Choroid plexus epithelial cell (primary cell): ENCODE measurements at regions not wholly inside any gene's neighbourhood (a gene's known extent, or its start where the extent isn't known, plus 50 kb on each side); places are given as distances from the start of the nearest gene placed in this dataset.
A peak's percentile ranks its signal among the peaks of the same experiment; 100 is the strongest.

Source experiments
- DNase-seq: peaks from one replicate; pipeline ENCODE4 v3.0.0-alpha.2; 2010; ENCODE audit warnings: low read depth
- H3K4me3 ChIP-seq: 2 replicates; pipeline ENCODE4 v1.5.1; 2011; ENCODE audit warnings: low read depth, mild to moderate bottlenecking, control low read depth, low read length, moderate library complexity
- TF ChIP-seq, protein P1 (sequence below): conservative IDR thresholded peaks from 2 replicates; pipeline ENCODE4 v1.5.1; 2011; ENCODE audit warnings: low read depth, mild to moderate bottlenecking, control low read depth, inconsistent platforms, low read length, moderate library complexity

- TF ChIP-seq, protein P1, sequence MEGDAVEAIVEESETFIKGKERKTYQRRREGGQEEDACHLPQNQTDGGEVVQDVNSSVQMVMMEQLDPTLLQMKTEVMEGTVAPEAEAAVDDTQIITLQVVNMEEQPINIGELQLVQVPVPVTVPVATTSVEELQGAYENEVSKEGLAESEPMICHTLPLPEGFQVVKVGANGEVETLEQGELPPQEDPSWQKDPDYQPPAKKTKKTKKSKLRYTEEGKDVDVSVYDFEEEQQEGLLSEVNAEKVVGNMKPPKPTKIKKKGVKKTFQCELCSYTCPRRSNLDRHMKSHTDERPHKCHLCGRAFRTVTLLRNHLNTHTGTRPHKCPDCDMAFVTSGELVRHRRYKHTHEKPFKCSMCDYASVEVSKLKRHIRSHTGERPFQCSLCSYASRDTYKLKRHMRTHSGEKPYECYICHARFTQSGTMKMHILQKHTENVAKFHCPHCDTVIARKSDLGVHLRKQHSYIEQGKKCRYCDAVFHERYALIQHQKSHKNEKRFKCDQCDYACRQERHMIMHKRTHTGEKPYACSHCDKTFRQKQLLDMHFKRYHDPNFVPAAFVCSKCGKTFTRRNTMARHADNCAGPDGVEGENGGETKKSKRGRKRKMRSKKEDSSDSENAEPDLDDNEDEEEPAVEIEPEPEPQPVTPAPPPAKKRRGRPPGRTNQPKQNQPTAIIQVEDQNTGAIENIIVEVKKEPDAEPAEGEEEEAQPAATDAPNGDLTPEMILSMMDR: no peak
- H3K4me3 ChIP-seq: no peak overlapping the region
- no peak for DNase-seq
Measured at GRCh38 chr10:117601716-117602115, 59.2 kb downstream of the EMX2 start.

DNA sequence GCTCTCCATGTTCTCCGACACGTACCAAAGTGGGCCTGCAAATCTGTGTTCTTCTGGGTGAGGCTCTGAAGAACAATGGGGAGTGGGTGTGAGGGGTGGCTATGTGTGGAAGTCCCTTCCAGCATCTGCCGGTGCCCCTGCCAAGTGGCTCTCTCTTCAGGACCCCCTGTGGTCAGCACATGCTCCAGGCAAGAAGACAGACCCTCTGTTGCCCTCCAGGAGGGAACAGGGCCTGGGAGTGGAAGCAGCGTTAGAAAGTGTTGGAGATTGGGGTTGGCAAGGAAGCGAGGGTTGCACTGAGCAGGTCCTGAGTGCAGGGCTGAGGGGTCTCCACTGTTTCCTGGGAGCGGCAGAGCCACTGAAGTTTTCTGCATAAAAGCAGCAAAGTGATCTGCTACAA lies 60.5 kb downstream of the EMX2 start:
- TF ChIP-seq, protein P1: no peak
- no peak overlapping the region for H3K4me3 ChIP-seq
- no peak for DNase-seq

GRCh38 chr10:117603726-117604125 lies 61.2 kb downstream of the EMX2 start:
- TF ChIP-seq, protein P1: no peak
- H3K4me3 ChIP-seq: no peak overlapping the region
- no peak for DNase-seq

DNA sequence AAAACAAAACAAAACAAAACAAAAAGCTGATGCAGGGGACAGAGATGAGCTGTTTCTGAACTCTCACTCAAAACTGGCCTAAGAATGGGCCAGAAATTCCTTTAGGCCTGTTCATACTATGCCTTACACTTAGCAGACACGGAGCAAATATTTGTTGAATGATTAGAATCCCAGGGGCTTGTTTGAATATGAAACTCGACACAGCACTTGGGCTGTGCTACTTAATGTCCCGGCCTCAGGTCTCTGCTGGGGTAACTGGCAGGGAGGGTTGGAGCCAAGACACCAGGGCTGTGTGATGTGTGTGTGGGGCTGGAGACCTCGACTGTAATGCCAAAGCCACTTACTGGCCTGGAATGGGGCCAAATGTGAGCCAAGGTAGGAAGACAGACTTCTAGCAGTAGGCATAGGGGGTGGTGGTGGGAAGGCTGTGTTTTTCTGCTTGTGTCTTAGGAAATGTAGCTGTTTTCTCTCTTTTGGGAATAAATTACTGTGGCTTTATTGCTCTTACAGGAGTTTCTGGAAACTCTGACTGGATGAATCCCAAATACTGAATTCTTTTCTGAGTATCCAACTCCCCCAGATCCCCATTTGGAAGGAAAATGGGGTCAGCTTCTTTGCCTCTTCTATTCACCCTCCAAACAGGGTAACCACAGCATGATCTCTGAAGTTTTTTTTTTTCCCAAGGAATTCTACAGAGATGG lies 66.7 kb downstream of the EMX2 start:
- no peak overlapping the region for H3K4me3 ChIP-seq
- TF ChIP-seq, protein P1: no peak
- peak; percentile 78 for DNase-seq

GRCh38 chr10:117609796-117610170 lies 67.2 kb downstream of the EMX2 start:
- TF ChIP-seq, protein P1: no peak
- no peak for DNase-seq

GRCh38 chr10:117610321-117610720 lies 67.8 kb downstream of the EMX2 start:
- no peak for DNase-seq
- TF ChIP-seq, protein P1: no peak
- no peak overlapping the region for H3K4me3 ChIP-seq

More at GRCh38 chr10:117609796-117610170, 67.2 kb downstream of the EMX2 start:
- no peak overlapping the region for H3K4me3 ChIP-seq

- H3K4me3 ChIP-seq: no peak overlapping the region
- TF ChIP-seq, protein P1: no peak
Measured at GRCh38 chr10:117612113-117612512, 69.6 kb downstream of the EMX2 start.

More at GRCh38 chr10:117612113-117612512, 69.6 kb downstream of the EMX2 start:
- no peak for DNase-seq
